Peyer's patch (tissue), 4 donors: ENCODE measurements at regions not wholly inside any gene's neighbourhood (a gene's known extent, or its start where the extent isn't known, plus 50 kb on each side); places are given as distances from the start of the nearest gene placed in this dataset.

Experiments used
- DNase-seq, 3 donors: peaks; one replicate each; pipeline ENCODE4 v3.0.0-alpha.2; 2017 to 2019
- H3K27ac ChIP-seq, 4 donors: fragments of 200-600 bp; sonication (generic); one replicate each; pipeline ENCODE4 v1.5.1; 2016 to 2019
- H3K27me3 ChIP-seq, 2 donors: fragments of 200-600 bp; sonication (generic); one replicate each; pipeline ENCODE4 v1.5.1; 2019
- H3K36me3 ChIP-seq, 3 donors: fragments of 200-600 bp; sonication (generic); one replicate each; pipeline ENCODE4 v1.5.1; 2016 to 2019
- H3K4me1 ChIP-seq, 4 donors: fragments of 200-600 bp; sonication (generic); one replicate each; pipeline ENCODE4 v1.5.1; 2016 to 2019
- H3K4me3 ChIP-seq, 4 donors: fragments of 200-600 bp; sonication (generic); 1 replicate in 3 of 4; 2 replicates in 1 of 4; pipeline ENCODE4 v1.5.1; 2016 to 2019; ENCODE audit warnings: mild to moderate bottlenecking in 1 of 4
- H3K9me3 ChIP-seq, 4 donors: fragments of 200-600 bp; sonication (generic); one replicate each; pipeline ENCODE4 v1.5.1; 2016 to 2019; ENCODE audit warnings: mild to moderate bottlenecking in 1 of 4
- POLR2A ChIP-seq, 2 donors: fragments of 450-650 bp; IDR thresholded peaks; one replicate each; pipeline ENCODE4 v1.5.1; 2017; ENCODE audit warnings: antibody characterized with exemption in 2 of 2, mild to moderate bottlenecking in 2 of 2, moderate library complexity in 2 of 2
- TF ChIP-seq, protein P1 (sequence below), 6 experiments: fragments of 450-650 bp in 4 of 6; fragments of 200-600 bp in 2 of 6; sonication (generic) in 1 of 6; IDR thresholded peaks; one replicate each; pipeline ENCODE4 v1.5.1; 2017 to 2019; ENCODE audit warnings: antibody characterized with exemption in 6 of 6, mild to moderate bottlenecking in 3 of 6, moderate library complexity in 1 of 6

DNA sequence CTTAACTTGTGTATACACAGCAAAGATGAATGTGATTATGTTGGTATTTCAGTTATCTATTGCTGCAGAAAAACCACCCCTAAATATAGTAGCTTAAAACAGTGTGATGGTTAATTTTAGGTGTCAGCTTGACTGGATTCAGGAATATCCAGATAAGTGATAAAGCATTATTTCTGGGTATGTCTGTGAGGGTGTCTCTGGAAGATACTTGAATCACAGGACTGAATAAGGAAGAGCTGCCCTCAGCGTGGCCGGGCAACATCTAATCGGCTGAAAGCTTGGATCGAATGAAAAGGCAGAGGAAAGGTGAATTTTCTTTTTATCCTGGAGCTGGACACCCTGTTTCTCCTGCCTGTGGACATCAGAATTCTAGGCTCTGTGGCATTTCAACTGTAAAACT lies 132.0 kb upstream of the SYNPR start:
- TF ChIP-seq POLR2A (IDR thresholded peaks at IDR 0.05) = no peak
- TF ChIP-seq, protein P1, sequence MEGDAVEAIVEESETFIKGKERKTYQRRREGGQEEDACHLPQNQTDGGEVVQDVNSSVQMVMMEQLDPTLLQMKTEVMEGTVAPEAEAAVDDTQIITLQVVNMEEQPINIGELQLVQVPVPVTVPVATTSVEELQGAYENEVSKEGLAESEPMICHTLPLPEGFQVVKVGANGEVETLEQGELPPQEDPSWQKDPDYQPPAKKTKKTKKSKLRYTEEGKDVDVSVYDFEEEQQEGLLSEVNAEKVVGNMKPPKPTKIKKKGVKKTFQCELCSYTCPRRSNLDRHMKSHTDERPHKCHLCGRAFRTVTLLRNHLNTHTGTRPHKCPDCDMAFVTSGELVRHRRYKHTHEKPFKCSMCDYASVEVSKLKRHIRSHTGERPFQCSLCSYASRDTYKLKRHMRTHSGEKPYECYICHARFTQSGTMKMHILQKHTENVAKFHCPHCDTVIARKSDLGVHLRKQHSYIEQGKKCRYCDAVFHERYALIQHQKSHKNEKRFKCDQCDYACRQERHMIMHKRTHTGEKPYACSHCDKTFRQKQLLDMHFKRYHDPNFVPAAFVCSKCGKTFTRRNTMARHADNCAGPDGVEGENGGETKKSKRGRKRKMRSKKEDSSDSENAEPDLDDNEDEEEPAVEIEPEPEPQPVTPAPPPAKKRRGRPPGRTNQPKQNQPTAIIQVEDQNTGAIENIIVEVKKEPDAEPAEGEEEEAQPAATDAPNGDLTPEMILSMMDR (IDR thresholded peaks at IDR 0.05) = no peak
- Histone ChIP-seq H3K4me1 (no peaks in the 10 kb centered on the region), H3K4me3 (no peak overlapping the region), H3K27me3 (no peaks in the 10 kb centered on the region), H3K27ac (no peak overlapping the region), H3K9me3 (no peaks in the 10 kb centered on the region), H3K36me3 (no peaks in the 10 kb centered on the region)
- DNase-seq = no peak

DNA sequence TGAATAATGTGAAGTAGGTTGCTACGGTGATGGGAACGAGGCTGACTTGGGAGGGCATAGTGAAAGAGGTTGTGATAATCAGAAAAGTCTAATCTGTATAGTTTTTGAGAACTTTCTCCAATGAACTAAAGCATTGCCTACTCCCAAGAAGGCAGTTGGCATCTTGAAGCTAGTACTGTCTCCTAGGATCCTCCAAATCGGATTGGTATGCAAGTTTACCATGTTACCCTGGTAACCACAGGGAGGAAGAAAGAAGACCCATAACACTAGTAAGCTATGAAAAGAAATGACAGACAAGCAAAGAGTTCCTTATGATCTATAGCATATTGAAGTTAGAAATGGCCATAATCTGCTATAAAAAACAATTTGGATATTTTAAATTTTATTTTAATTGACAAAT lies 127.2 kb upstream of the SYNPR start:
- Histone ChIP-seq H3K9me3 (no peaks in the 10 kb centered on the region), H3K36me3 (no peaks in the 10 kb centered on the region), H3K27ac (no peak overlapping the region), H3K4me3 (no peak overlapping the region), H3K27me3 (no peaks in the 10 kb centered on the region), H3K4me1 (no peaks in the 10 kb centered on the region)
- TF ChIP-seq, protein P1 (IDR thresholded peaks at IDR 0.05) = no peak
- no peak for TF ChIP-seq POLR2A (IDR thresholded peaks at IDR 0.05)
- DNase-seq = no peak

DNA sequence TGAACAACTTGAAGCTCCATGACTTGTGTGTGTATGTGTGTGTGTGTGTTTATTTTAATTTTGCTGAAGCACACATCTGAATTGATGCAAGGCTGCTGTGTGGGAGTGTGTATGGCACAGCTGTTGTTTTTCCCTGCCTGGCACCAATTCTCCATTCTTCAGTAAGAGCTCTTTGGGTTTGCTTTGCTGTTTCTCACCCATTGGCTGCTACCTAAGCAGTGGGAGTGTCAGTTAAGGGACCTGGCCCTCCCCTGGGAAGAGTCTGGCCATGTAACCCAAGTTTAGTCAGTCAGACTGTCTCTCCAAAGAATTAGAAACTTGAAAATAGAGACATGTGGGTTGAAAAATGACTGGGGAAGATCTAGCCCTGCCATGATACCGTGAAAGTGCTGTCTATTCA lies 126.2 kb upstream of the SYNPR start:
- H3K4me1 ChIP-seq = no peaks in the 10 kb centered on the region
- no peak for DNase-seq
- no peaks in the 10 kb centered on the region for H3K27me3 ChIP-seq
- H3K9me3 ChIP-seq = no peaks in the 10 kb centered on the region
- no peaks in the 10 kb centered on the region for H3K36me3 ChIP-seq
- H3K27ac ChIP-seq = no peak overlapping the region
- no peak overlapping the region for H3K4me3 ChIP-seq
- TF ChIP-seq POLR2A (IDR thresholded peaks at IDR 0.05) = no peak
- TF ChIP-seq, protein P1 (IDR thresholded peaks at IDR 0.05) = no peak

DNA sequence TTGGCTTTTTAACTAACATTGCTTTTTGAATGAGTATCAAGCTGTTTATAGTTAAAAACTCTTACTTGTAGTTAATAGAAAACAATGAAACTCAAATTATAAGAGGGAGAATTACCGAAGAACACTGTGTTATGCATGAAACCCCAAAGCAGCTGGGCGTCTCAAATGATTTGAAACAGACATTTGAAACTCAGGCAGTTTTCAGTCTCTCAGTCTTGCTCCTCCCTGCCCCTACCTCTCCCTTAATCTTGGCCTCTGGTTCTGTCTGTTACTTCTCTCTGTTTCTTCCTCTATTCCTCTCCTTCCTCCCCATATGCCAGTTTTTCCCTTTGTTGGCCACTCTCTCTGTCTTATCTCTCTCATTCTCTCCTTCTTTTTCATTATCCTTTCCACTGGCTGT lies 118.3 kb upstream of the SYNPR start:
- Histone ChIP-seq H3K27ac (no peak overlapping the region), H3K36me3 (no peaks in the 10 kb centered on the region), H3K9me3 (no peaks in the 10 kb centered on the region), H3K27me3 (no peaks in the 10 kb centered on the region), H3K4me3 (no peak overlapping the region), H3K4me1 (no peaks in the 10 kb centered on the region)
- no peak for DNase-seq
- no peak for TF ChIP-seq POLR2A (IDR thresholded peaks at IDR 0.05)
- TF ChIP-seq, protein P1 (IDR thresholded peaks at IDR 0.05) = no peak

DNA sequence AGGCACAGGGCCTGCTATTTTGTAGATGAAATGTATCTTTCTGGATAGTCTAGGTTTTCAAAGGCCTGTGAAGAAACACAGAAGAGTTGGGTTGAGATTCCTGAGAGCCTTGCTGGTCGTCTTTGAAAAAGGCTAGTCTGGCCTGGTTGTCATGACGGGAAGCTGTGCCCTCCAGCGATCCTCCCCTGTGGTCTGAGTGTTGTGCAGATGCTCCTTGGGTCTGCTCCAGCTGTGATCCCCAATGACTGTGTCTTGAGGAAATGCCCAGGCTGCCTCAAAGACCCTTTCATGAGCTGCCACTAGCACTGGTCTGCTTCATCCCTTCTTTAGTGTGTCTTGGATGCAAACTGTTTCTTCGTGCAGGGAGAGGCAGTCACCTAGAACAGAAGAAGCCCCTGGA lies 111.0 kb upstream of the SYNPR start:
- H3K4me3 ChIP-seq = no peak overlapping the region
- TF ChIP-seq, protein P1 (IDR thresholded peaks at IDR 0.05) = no peak
- no peaks in the 10 kb centered on the region for H3K27me3 ChIP-seq
- H3K9me3 ChIP-seq = no peaks in the 10 kb centered on the region
- no peaks in the 10 kb centered on the region for H3K36me3 ChIP-seq
- no peaks in the 10 kb centered on the region for H3K4me1 ChIP-seq
- H3K27ac ChIP-seq = no peak overlapping the region
- no peak for DNase-seq

DNA sequence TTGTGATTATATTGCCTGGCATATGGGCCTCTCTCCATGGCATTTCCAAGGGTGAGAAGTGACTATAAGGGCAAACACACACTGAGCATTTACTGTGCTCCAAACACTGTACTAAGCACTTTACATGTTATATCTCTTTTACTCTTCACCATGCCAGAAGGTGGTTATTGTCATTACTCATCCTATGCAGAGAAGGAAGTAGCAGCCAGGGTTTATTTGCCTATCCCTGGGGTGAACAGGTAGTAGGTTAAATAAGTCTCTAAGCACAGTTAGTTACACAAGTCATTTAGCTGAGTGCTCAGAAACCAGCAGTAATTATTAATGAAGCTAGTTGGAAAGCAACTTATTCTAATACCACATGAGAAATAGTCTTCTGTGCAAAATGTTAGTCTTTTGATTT lies 109.9 kb upstream of the SYNPR start:
- TF ChIP-seq, protein P1 (IDR thresholded peaks at IDR 0.05) = no peak
- no peak for TF ChIP-seq POLR2A (IDR thresholded peaks at IDR 0.05)
- Histone ChIP-seq H3K4me1 (no peaks in the 10 kb centered on the region), H3K36me3 (no peaks in the 10 kb centered on the region), H3K27ac (no peak overlapping the region), H3K9me3 (no peaks in the 10 kb centered on the region), H3K27me3 (no peaks in the 10 kb centered on the region), H3K4me3 (no peak overlapping the region)
- DNase-seq = no peak
